Upper lobe of right lung (tissue), 1 donor: ENCODE measurements at regions not wholly inside any gene's neighbourhood (a gene's known extent, or its start where the extent isn't known, plus 50 kb on each side); places are given as distances from the start of the nearest gene placed in this dataset.

Experiments
- ATAC-seq: fragments of 200-7000 bp; cut with Tn5 transposase; one replicate; pipeline ENCODE4 v1.9.1; 2020; ENCODE audit warnings: mild to moderate bottlenecking, moderate library complexity
- DNase-seq: peaks from one replicate; pipeline ENCODE4 v3.0.0-alpha.2; 2020
- H3K27ac ChIP-seq: fragments of 200-600 bp; one replicate; pipeline ENCODE4 v1.8.0; 2022
- H3K27me3 ChIP-seq: fragments of 200-600 bp; one replicate; pipeline ENCODE4 v1.8.0; 2022; ENCODE audit warnings: mild to moderate bottlenecking
- H3K36me3 ChIP-seq: fragments of 200-600 bp; one replicate; pipeline ENCODE4 v1.8.0; 2022
- H3K4me1 ChIP-seq: fragments of 200-600 bp; one replicate; pipeline ENCODE4 v1.8.0; 2022
- H3K4me3 ChIP-seq: fragments of 200-600 bp; one replicate; pipeline ENCODE4 v1.8.0; 2022; ENCODE audit warnings: mild to moderate bottlenecking
- H3K9me3 ChIP-seq: fragments of 200-600 bp; one replicate; pipeline ENCODE4 v1.8.0; 2022
- CTCF ChIP-seq: fragments of 200-600 bp; IDR thresholded peaks from one replicate; pipeline ENCODE4 v1.8.0; 2022; ENCODE audit warnings: antibody characterized with exemption
- intact Hi-C: fragments of 100-400 bp; cut with DNase I; formaldehyde crosslinking; loops from one replicate; pipeline ENCODE4 v1.11.0; 2022
- donor health status: DM: no; HTN: yes; CAD: no; lungs with severe emphysema.

DNA sequence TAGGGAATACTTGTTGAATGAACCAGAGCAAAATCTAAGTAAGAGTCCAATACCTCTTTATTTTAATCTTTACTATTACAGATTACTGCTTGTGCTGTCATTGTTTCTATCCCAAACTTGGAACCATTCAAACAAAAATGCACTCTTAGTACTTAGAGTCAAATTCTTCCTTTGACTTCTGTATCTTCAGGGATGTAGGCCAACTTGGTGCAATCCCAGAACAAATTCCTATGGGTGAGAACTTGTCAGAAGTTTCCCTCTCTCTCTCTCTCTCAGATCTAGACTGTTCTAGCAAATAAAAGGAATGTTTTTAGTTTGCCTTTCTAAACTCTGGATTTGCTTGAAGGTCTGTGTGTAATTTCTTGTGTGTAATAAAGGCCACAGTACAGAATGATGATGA lies 329.0 kb upstream of the TMTC4 start:
- Histone ChIP-seq H3K4me3 (no peak overlapping the region), H3K27ac (no peak overlapping the region), H3K4me1 (no peaks in the 10 kb centered on the region), H3K9me3 (no peaks in the 10 kb centered on the region), H3K27me3 (no peaks in the 10 kb centered on the region), H3K36me3 (no peaks in the 10 kb centered on the region)
- no peak for DNase-seq
- ATAC-seq, result no peak
- intact Hi-C loops, result no loop called here
- no peak for TF ChIP-seq CTCF

GRCh38 chr13:100989392-100989791 lies 314.8 kb upstream of the TMTC4 start:
- DNase-seq (no peak), ATAC-seq (no peak)
- intact Hi-C loops, result no loop called here
- no peaks in the 10 kb centered on the region for H3K9me3 ChIP-seq
- no peak overlapping the region for H3K4me3 ChIP-seq
- no peaks in the 10 kb centered on the region for H3K27me3 ChIP-seq
- H3K27ac ChIP-seq, result no peak overlapping the region
- TF ChIP-seq CTCF, result no peak
- no peaks in the 10 kb centered on the region for H3K4me1 ChIP-seq
- no peaks in the 10 kb centered on the region for H3K36me3 ChIP-seq

GRCh38 chr13:100988921-100989320 lies 314.3 kb upstream of the TMTC4 start:
- no peaks in the 10 kb centered on the region for H3K4me1 ChIP-seq
- ATAC-seq, result no peak
- intact Hi-C loops, result no loop called here
- no peak overlapping the region for H3K4me3 ChIP-seq
- no peak for DNase-seq
- no peaks in the 10 kb centered on the region for H3K27me3 ChIP-seq
- H3K9me3 ChIP-seq, result no peaks in the 10 kb centered on the region
- no peaks in the 10 kb centered on the region for H3K36me3 ChIP-seq
- no peak overlapping the region for H3K27ac ChIP-seq
- TF ChIP-seq CTCF, result no peak

- DNase-seq, result no peak
- peak; percentile 75 for ATAC-seq
- Histone ChIP-seq H3K36me3 (no peaks in the 10 kb centered on the region), H3K27me3 (no peaks in the 10 kb centered on the region), H3K27ac (no peak overlapping the region), H3K4me1 (no peaks in the 10 kb centered on the region), H3K9me3 (no peaks in the 10 kb centered on the region), H3K4me3 (no peak overlapping the region)
- TF ChIP-seq CTCF, result no peak
- intact Hi-C loops, result no loop called here
These were observed 313.4 kb upstream of the TMTC4 start for GRCh38 chr13:100987948-100988347.

- Histone ChIP-seq H3K36me3 (no peaks in the 10 kb centered on the region), H3K4me3 (no peak overlapping the region), H3K27me3 (no peaks in the 10 kb centered on the region), H3K9me3 (no peaks in the 10 kb centered on the region), H3K4me1 (no peaks in the 10 kb centered on the region), H3K27ac (no peak overlapping the region)
- TF ChIP-seq CTCF, result no peak
- intact Hi-C loops, result no loop called here
- no peak for DNase-seq
- no peak for ATAC-seq
These were observed 312.0 kb upstream of the TMTC4 start for GRCh38 chr13:100986571-100986970.

DNA sequence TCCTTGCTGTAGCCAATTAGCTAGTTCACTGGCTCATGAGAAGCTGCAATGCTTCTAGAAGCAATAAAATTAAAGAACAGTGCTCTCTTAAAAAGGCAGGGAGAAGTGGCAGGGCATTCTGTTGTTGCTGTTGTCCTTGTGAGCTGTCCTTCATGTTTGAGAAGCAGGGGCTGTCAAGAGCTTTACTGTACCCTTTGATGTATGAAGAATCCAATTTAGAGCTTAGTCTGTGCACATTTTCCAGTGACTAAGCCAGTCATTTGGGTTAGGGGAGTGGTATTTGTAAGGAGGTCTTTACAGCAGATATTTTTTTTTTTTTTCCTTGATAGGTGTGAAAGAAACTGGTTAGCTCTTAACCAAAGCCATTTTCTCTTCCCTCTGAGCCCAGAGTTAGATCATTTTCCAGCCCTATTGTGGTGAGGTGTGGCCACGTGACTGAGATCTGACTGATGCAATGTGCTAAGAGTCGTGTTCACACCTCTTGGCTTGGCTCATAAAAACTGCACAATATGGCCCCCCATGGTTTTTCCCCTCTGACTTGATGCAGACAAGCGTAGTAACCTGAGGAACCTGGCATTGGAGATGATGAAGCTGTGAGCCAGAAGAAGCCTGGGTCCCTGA lies 309.6 kb upstream of the TMTC4 start:
- Histone ChIP-seq H3K4me3 (no peak overlapping the region), H3K4me1 (no peaks in the 10 kb centered on the region), H3K27me3 (no peaks in the 10 kb centered on the region), H3K27ac (no peak overlapping the region), H3K36me3 (no peaks in the 10 kb centered on the region), H3K9me3 (no peaks in the 10 kb centered on the region)
- no peak for TF ChIP-seq CTCF
- DNase-seq (no peak), ATAC-seq (no peak)
- intact Hi-C loops, result no loop called here
